ENCODE measurements at regions not wholly inside any gene's neighbourhood (a gene's known extent, or its start where the extent isn't known, plus 50 kb on each side); places are given as distances from the start of the nearest gene placed in this dataset.

- TF ChIP-seq, protein P1, sequence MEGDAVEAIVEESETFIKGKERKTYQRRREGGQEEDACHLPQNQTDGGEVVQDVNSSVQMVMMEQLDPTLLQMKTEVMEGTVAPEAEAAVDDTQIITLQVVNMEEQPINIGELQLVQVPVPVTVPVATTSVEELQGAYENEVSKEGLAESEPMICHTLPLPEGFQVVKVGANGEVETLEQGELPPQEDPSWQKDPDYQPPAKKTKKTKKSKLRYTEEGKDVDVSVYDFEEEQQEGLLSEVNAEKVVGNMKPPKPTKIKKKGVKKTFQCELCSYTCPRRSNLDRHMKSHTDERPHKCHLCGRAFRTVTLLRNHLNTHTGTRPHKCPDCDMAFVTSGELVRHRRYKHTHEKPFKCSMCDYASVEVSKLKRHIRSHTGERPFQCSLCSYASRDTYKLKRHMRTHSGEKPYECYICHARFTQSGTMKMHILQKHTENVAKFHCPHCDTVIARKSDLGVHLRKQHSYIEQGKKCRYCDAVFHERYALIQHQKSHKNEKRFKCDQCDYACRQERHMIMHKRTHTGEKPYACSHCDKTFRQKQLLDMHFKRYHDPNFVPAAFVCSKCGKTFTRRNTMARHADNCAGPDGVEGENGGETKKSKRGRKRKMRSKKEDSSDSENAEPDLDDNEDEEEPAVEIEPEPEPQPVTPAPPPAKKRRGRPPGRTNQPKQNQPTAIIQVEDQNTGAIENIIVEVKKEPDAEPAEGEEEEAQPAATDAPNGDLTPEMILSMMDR (IDR thresholded peaks at IDR 0.05), result no peak
- no peak for TF ChIP-seq EP300 (IDR thresholded peaks at IDR 0.05)
These were observed 340.8 kb downstream of the FGF10 start for GRCh38 chr5:44048276-44048984.
